Activated T-cell treated with anti-CD3 and anti-CD28 coated beads, Interleukin-2, amount 50 U/mL, for 72 hours (primary cell): ENCODE measurements at regions not wholly inside any gene's neighbourhood (a gene's known extent, or its start where the extent isn't known, plus 50 kb on each side); places are given as distances from the start of the nearest gene placed in this dataset.

ENCODE experiments used
- ATAC-seq, 2 donors: fragments of 150-1000 bp; cut with Tn5 transposase; replicated peaks in 1 of 2; 2 replicates each; pipeline ENCODE4 v1.10.0; 2021; ENCODE audit warnings: moderate library complexity in 2 of 2, mild to moderate bottlenecking in 1 of 2
- DNase-seq, 2 donors: peaks; one replicate each; pipeline ENCODE4 v3.0.0; 2021 to 2022; ENCODE audit warnings: mixed read lengths in 1 of 2
- H3K27ac Mint-ChIP-seq: one replicate; pipeline ENCODE4 v1.8.0; 2022; ENCODE audit warnings: mild to moderate bottlenecking, moderate library complexity, mixed read lengths
- H3K27me3 Mint-ChIP-seq: one replicate; pipeline ENCODE4 v1.8.0; 2022; ENCODE audit warnings: low read depth, mixed read lengths
- H3K36me3 Mint-ChIP-seq, 2 donors: one replicate each; pipeline ENCODE4 v1.8.0; 2022; ENCODE audit warnings: mixed read lengths in 2 of 2, mild to moderate bottlenecking in 1 of 2; ENCODE audit not compliant: insufficient read depth in 2 of 2
- H3K4me1 Mint-ChIP-seq: one replicate; pipeline ENCODE4 v1.8.0; 2022; ENCODE audit warnings: low read depth, mixed read lengths
- H3K4me3 Mint-ChIP-seq, 2 donors: one replicate each; pipeline ENCODE4 v1.8.0; 2022; ENCODE audit warnings: mild to moderate bottlenecking in 2 of 2, mixed read lengths in 2 of 2, moderate library complexity in 2 of 2
- H3K9me3 Mint-ChIP-seq, 2 donors: one replicate each; pipeline ENCODE4 v1.8.0; 2022; ENCODE audit warnings: mixed read lengths in 2 of 2

DNA sequence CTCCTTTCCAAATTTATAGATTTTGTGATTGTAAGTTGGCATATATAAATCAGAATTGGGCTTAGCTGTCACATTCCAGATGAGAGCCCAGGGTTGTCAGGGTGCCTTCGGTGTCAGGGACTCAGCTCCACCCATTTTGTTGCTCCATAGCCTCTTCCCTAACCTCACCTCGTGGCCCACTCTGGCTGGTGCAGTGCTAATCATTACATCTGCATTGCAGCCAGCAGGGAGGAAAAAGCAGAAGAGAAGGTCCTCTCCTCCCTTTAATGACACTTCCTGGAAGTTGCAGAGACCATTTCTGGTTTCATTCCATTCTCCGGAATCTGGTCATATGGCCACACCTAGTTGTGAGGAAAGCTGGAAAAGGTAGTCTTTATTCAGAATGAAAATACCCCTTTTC is 113.3 kb downstream of the CCT6B start:
- Mint-ChIP-seq H3K9me3 (no peaks in the 10 kb centered on the region), H3K4me1 (no peaks in the 10 kb centered on the region), H3K36me3 (no peaks in the 10 kb centered on the region), H3K27me3 (no peaks in the 10 kb centered on the region), H3K4me3 (no peak overlapping the region), H3K27ac (no peak overlapping the region)
- DNase-seq: no peak
- ATAC-seq: no peak

DNA sequence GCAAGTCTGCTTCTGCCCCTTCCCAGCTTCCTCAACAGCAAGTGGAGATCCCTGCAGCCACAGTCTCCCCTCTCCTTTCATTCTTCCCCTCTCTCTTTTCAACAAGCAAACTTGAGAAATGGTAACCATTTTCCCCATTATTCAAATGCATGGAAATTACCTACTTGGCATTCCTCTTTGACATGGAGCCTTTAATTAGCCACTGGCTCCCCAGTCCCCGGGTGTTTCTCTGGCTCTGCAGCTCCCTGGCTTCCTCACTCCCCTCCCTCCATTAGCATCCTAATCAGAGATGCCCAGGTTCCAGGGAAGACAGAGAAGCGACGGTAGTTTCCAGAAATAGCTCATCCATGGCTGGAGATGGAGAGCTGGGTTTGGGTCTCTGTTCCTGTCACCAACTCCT is 116.0 kb downstream of the CCT6B start:
- H3K27me3 Mint-ChIP-seq: no peaks in the 10 kb centered on the region
- H3K4me3 Mint-ChIP-seq: no peak overlapping the region
- no peaks in the 10 kb centered on the region for H3K9me3 Mint-ChIP-seq
- ATAC-seq (no peak), DNase-seq (no peak)
- H3K27ac Mint-ChIP-seq: no peak overlapping the region
- no peaks in the 10 kb centered on the region for H3K36me3 Mint-ChIP-seq
- peaks cover 3% of the 10 kb centered on the region for H3K4me1 Mint-ChIP-seq

DNA sequence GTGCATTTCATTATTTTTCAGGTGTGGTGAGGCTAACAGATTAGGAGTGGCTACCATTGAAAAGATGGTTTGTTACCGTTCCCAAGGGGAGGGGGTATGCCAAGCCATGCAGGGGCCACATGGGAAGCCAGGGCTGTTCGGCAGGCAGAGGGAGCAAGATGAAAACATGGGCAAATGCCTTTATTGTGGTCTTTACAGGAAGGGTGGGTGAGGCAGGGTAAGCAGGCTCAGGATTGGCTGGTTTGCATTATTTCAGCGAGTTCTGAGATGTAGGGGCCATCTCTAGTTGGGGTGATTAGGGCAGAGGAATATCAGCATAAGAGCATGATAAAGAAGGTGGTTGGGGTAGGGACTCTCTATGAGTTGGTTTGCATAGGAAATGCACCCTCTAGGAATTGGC is 117.6 kb downstream of the CCT6B start:
- no peaks in the 10 kb centered on the region for H3K9me3 Mint-ChIP-seq
- no peaks in the 10 kb centered on the region for H3K27me3 Mint-ChIP-seq
- no peak for DNase-seq
- H3K4me3 Mint-ChIP-seq: no peak overlapping the region
- ATAC-seq: no peak
- peaks cover 8% of the 10 kb centered on the region for H3K4me1 Mint-ChIP-seq
- no peak overlapping the region for H3K27ac Mint-ChIP-seq
- H3K36me3 Mint-ChIP-seq: no peaks in the 10 kb centered on the region

DNA sequence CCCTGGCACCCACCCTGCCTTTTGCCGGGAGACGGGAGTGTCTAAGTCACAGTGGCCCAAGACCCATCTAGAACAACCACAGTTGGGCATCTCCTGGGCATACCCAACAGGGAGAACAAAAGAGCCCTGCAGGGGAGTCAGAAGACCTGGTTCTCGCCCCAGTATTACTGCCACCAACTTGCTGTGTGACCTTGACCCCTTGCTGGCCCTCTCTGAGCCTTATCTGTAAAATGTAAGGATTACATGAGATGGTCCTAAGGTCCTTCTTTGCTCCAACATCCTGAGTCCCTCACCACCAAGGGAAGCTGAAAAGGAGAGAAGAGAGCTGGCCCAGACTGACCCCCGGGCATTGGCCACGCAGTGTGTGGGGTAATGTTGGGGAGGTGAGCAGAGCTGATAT is 119.0 kb downstream of the CCT6B start:
- Mint-ChIP-seq H3K9me3 (no peaks in the 10 kb centered on the region), H3K4me1 (peaks cover 8% of the 10 kb centered on the region), H3K27me3 (no peaks in the 10 kb centered on the region), H3K4me3 (no peak overlapping the region), H3K36me3 (no peaks in the 10 kb centered on the region), H3K27ac (no peak overlapping the region)
- no peak for DNase-seq
- ATAC-seq: no peak

DNA sequence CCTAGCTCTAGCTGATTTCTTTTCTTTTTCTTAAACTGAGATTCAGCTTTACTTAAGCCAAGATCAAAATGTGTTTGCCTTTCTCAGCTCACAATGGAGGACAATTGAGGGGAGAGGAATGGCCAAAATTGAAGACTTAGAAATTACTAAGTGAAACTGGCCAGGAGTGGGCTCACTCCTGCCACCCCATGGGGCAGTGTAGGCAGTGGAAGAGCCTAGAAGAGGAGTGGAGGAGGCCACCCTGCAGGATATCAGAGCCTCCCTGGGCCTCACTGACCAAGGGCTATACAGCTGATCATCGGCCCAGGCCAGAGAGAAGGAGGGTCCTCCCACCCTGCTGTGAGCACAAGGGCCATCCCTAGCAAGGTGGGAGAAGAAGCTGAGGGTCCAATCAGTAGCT is 119.8 kb downstream of the CCT6B start:
- Mint-ChIP-seq H3K9me3 (no peaks in the 10 kb centered on the region), H3K4me1 (peaks cover 8% of the 10 kb centered on the region), H3K36me3 (no peaks in the 10 kb centered on the region), H3K27me3 (no peaks in the 10 kb centered on the region), H3K4me3 (no peak overlapping the region), H3K27ac (no peak overlapping the region)
- no peak for ATAC-seq
- no peak for DNase-seq

DNA sequence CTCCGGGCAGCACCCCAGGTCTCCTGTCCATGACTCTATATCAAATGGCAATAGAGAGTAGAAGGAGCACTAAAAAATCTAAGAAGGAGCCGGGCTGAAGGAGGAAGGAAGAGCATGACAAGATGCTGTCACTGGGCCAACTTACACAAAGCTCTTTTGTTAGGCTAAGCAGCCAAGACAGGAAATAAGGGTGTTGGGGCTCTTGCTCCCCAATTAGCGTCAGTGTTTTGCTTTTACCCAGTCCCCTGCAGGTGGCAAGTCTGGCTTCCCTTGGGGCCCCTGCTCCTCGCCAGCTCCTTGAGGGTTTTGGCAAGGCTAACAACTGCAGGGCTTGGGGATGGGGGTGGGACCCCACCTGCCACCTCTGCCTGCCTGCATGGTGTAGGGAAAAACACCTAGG is 120.5 kb downstream of the CCT6B start:
- no peak overlapping the region for H3K4me3 Mint-ChIP-seq
- H3K27me3 Mint-ChIP-seq: no peaks in the 10 kb centered on the region
- ATAC-seq: no peak
- no peak overlapping the region for H3K27ac Mint-ChIP-seq
- H3K36me3 Mint-ChIP-seq: no peaks in the 10 kb centered on the region
- H3K4me1 Mint-ChIP-seq: peaks cover 8% of the 10 kb centered on the region
- DNase-seq: no peak
- H3K9me3 Mint-ChIP-seq: no peaks in the 10 kb centered on the region

DNA sequence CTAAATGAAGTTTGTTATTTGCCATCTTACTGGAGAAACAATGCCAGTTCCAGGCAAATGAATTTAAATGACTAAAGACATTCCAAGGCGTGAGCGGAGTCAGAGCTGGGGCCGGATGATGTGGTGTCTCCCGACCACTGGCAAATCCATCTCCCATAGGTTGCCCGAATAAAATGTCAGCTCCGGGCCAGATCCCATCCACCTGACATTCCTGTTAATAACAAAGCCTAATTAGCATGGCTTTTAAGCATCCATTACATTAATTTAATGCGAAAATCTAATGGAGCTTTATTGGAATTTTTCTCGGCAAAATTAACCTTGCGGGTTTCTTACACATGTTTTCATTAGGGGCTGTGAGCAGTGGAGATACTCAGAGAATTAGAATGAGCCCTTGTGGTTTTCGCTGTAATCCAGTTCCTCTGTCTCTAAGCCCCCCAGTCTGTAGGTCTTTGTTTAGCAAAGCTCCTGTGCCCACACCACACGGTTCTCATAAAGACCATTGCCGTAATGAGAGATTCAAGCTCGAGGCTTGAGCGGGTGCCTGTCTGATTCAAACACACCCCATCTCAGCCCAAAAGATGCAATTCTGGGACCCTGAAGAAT is 123.3 kb downstream of the CCT6B start:
- Mint-ChIP-seq H3K27ac (no peak overlapping the region), H3K9me3 (no peaks in the 10 kb centered on the region), H3K27me3 (peaks cover 8% of the 10 kb centered on the region), H3K36me3 (no peaks in the 10 kb centered on the region), H3K4me1 (peaks cover 8% of the 10 kb centered on the region), H3K4me3 (no peak overlapping the region)
- no peak for ATAC-seq
- no peak for DNase-seq

DNA sequence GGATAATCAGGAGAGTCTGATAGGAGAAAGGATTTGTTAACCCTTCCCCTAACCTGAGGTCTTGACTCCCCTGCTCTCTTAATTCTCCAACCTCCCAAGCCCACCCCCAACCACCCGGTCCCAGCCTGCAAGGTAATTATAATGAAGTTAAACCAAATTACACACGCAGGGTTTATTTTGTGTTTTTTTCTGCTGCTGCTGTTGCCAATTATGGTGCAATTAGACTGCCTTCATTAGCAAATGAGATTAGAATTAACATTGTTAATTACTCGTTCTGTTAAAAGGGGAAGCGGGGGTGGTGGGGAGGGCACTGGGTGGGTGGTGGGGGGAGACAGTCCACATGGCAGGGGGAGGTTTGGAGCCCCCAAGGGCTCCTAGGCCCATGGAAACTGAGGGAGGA is 128.9 kb downstream of the CCT6B start:
- Mint-ChIP-seq H3K9me3 (no peaks in the 10 kb centered on the region), H3K27me3 (peaks cover 24% of the 10 kb centered on the region), H3K36me3 (no peaks in the 10 kb centered on the region), H3K4me3 (no peak overlapping the region), H3K27ac (no peak overlapping the region), H3K4me1 (no peaks in the 10 kb centered on the region)
- no peak for ATAC-seq
- no peak for DNase-seq

DNA sequence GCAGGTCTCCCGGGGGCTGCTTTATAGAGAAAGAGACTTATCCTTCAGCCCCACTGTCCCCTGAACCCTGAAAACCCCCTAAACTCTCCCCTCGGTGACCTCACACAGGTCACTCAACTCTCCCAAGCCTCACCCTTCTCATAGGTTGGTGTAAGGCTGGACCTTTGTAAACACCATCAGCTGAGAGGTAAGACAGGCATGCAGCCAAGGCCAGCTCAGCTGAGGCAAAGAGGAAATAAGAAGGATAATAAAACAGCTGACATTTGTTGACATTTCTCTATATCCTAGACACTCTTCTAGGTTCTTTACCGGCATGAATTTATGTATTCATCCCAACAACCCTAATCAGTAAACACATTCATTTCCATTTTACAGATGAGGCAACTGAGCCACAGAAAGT is 134.3 kb downstream of the CCT6B start:
- Mint-ChIP-seq H3K9me3 (no peaks in the 10 kb centered on the region), H3K36me3 (no peaks in the 10 kb centered on the region), H3K27ac (no peak overlapping the region), H3K4me3 (no peak overlapping the region), H3K4me1 (no peaks in the 10 kb centered on the region), H3K27me3 (peaks cover 20% of the 10 kb centered on the region)
- DNase-seq (no peak), ATAC-seq (no peak)

DNA sequence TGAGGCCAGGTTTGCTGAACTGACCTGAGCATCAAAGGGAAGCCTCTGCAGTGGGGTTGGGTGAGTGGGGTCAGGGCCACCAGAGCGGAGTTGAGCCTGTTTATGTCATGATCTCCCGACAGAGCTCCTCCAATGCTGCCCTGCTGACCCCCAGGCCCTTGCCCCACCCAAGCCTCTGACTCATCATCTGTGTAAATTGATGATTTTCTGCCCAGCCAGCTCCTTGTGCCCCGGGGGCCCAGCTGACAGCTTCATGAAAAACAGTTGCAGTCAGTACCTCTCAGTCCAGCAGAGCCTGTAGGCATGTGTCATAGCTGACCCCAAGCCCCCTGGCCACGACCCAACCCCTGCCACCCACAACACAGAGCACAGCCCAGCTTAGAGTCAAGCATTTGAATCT is 134.9 kb downstream of the CCT6B start:
- Mint-ChIP-seq H3K4me3 (no peak overlapping the region), H3K27ac (no peak overlapping the region), H3K36me3 (no peaks in the 10 kb centered on the region), H3K9me3 (no peaks in the 10 kb centered on the region), H3K27me3 (peaks cover 20% of the 10 kb centered on the region), H3K4me1 (no peaks in the 10 kb centered on the region)
- DNase-seq: no peak
- no peak for ATAC-seq

DNA sequence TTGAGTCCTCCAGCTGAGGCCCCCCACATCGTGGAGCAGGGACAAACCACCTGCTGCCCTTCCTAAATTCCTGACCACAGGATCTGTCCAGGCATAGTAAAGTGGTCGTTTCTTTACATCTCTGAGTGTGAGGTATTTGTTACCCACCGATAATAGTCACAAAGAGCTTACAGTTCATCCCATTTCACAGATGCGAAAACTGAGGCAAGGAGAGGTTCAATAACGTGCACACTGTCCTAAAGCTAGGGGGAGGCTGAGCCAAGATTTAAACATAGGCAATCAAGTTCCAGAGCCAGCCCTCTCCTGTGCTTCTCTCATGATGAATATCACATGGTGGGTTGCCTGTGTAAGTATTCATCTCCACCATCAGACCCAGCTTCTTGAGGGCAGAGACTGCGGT is 135.4 kb downstream of the CCT6B start:
- no peak for DNase-seq
- H3K27ac Mint-ChIP-seq: no peak overlapping the region
- no peaks in the 10 kb centered on the region for H3K4me1 Mint-ChIP-seq
- ATAC-seq: no peak
- H3K9me3 Mint-ChIP-seq: no peaks in the 10 kb centered on the region
- no peak overlapping the region for H3K4me3 Mint-ChIP-seq
- H3K36me3 Mint-ChIP-seq: no peaks in the 10 kb centered on the region
- H3K27me3 Mint-ChIP-seq: peaks cover 20% of the 10 kb centered on the region

DNA sequence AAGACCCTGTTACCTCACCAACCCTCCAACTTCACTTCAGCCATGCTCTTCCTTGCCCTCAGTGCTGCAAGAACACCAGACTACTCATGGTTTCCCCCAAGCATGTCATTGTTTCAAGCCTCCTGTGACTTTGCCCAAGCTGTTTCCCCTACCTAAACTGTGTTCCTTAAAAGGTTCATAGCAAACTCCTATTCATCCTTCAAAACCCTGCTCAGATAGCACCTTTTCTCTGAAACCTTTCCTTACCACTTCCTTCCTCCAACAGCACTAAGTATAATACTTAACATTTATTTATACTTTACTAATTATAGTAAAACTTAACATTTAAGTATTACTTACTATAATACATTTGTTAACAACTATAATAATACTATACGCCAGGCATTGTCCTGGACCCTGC is 136.2 kb downstream of the CCT6B start:
- H3K4me1 Mint-ChIP-seq: peaks cover 8% of the 10 kb centered on the region
- no peak for DNase-seq
- H3K4me3 Mint-ChIP-seq: no peak overlapping the region
- no peak for ATAC-seq
- H3K36me3 Mint-ChIP-seq: no peaks in the 10 kb centered on the region
- no peak overlapping the region for H3K27ac Mint-ChIP-seq
- peaks cover 23% of the 10 kb centered on the region for H3K27me3 Mint-ChIP-seq
- no peaks in the 10 kb centered on the region for H3K9me3 Mint-ChIP-seq

DNA sequence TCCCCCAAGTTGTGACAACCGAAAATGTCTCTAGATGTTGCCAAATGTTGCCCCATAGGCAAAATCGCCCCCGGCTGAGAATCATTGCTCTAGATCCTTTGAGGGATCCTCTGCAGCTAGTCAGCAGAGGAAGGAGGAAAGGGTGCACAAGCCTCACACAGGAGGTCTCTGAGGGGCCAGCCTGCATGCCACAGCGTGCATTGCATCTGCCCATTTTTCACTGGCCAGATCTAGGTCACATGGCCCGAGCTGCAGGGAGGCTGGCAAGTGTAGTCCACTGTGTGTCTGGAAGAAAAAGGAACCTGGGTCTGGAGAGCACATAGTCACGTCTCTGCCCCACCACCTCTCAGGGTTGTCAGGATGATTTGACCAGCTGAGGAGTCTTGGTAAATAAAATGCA is 138.2 kb downstream of the CCT6B start:
- peaks cover 11% of the 10 kb centered on the region for H3K27me3 Mint-ChIP-seq
- no peaks in the 10 kb centered on the region for H3K36me3 Mint-ChIP-seq
- H3K9me3 Mint-ChIP-seq: no peaks in the 10 kb centered on the region
- no peak overlapping the region for H3K4me3 Mint-ChIP-seq
- H3K27ac Mint-ChIP-seq: no peak overlapping the region
- ATAC-seq (no peak), DNase-seq (no peak)
- peaks cover 10% of the 10 kb centered on the region for H3K4me1 Mint-ChIP-seq

DNA sequence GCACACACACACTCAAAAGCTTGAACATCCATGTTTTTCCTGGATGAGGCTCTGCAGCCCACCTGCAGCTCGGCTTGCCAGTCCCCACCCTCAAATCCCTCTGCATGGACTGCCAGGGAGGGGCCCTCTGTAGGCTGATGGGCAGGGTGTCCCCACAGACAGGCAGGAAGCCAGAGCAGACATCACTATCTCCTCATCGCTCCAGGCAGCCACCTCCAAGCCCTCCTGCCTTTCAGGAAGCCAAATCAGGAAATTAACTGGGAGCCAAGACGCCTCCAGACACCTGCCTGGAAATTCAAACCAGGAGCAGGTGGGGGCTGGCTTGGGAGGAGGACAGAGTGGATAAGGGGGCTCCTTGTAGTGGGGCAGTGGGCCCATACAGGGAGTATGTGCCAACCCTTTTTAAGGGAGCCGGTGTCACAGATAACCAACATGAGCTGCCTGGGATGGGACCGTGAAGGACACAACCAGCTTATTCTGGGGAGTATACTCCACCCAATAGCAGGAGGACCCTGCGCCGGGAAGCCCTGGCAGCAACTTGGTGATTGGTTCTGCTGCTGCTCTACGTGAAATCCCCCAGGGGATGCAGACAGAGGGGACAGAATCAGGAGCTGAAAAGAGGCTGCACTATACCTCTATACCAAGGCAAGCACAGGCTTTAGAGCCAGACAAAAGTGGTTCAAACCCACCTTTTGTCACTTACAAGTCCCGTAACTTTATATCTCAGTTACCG is 139.1 kb downstream of the CCT6B start:
- DNase-seq: no peak
- Mint-ChIP-seq H3K9me3 (no peaks in the 10 kb centered on the region), H3K4me3 (no peak overlapping the region), H3K4me1 (peaks cover 10% of the 10 kb centered on the region), H3K36me3 (no peaks in the 10 kb centered on the region), H3K27me3 (peaks cover 11% of the 10 kb centered on the region), H3K27ac (no peak overlapping the region)
- no peak for ATAC-seq
